Pancreas (tissue), 10 donors: ENCODE measurements at regions not wholly inside any gene's neighbourhood (a gene's known extent, or its start where the extent isn't known, plus 50 kb on each side); places are given as distances from the start of the nearest gene placed in this dataset.

ENCODE experiments used
- ATAC-seq, 4 donors: fragments of 200-7000 bp; cut with Tn5 transposase; one replicate each; pipeline versions ENCODE4 v1.8.0 to v1.9.1; 2020; ENCODE audit warnings: mild to moderate bottlenecking in 4 of 4, moderate library complexity in 4 of 4
- DNase-seq, 6 donors: peaks; one replicate each; pipeline ENCODE4 v3.0.0-alpha.2; 2020
- FAIRE-seq: peaks from 2 replicates; lab custom pipeline; 2012; peaks lifted over from hg19 to GRCh38; lab: Jason Lieb, UNC
- H3K27ac ChIP-seq, 4 donors: fragments of 200-600 bp; sonication (generic); 1 replicate in 3 of 4; 2 replicates in 1 of 4; pipeline versions ENCODE4 v1.5.0 to v1.8.0; 2020
- H3K27me3 ChIP-seq, 4 donors: fragments of 200-600 bp; one replicate each; pipeline ENCODE4 v1.8.0; 2021
- H3K36me3 ChIP-seq, 3 donors: fragments of 200-600 bp; sonication (generic) in 1 of 3; one replicate each; pipeline versions ENCODE4 v1.5.0 to v1.8.0; 2020 to 2021
- H3K4me1 ChIP-seq, 3 donors: fragments of 200-600 bp; one replicate each; pipeline ENCODE4 v1.8.0; 2021
- H3K4me3 ChIP-seq, 4 donors: fragments of 200-600 bp; sonication (generic) in 2 of 4; one replicate each; pipeline versions ENCODE4 v1.5.0 to v1.8.0; 2020 to 2021
- H3K9me3 ChIP-seq, 4 donors: fragments of 200-600 bp; one replicate each; pipeline ENCODE4 v1.8.0; 2021
- WGBS, 2 donors: extraction: QIAGEN DNeasy Blood & Tissue Kit; methylation state at CpG; one replicate each; pipeline ENCODE4 v1.1.7; 2013; 5-methylcytosine and 5-hydroxymethylcytosine counted together
- intact Hi-C, 3 donors: fragments of 100-400 bp; cut with DNase I; formaldehyde crosslinking; loops; one replicate each; pipeline versions ENCODE4 v1.11.1 to v1.14.2; 2022
- TF ChIP-seq, protein P1 (sequence below), 4 donors: fragments of 200-600 bp; sonication (generic) in 3 of 4; IDR thresholded peaks; one replicate each; pipeline versions ENCODE4 v1.5.0 to v1.8.0; 2021; ENCODE audit warnings: antibody characterized with exemption in 4 of 4
- donor health status: healthy with polysubstance abuse.
- donor health status: DM: no; HTN: no; CAD: no; lungs with moderate emphysema.
- donor health status: DM: no; HTN: no; CAD: no.
- donor health status: control.
- donor health status: control.
- donor health status: Bipolar disorder and iron deficiency.
- donor health status: DM: yes; HTN: yes; CAD: no.
- donor health status: DM: no; HTN: no; CAD: no.
- donor health status: DM: no; HTN: no; CAD: no.
- donor health status: DM: yes; HTN: yes; CAD: no.

DNA sequence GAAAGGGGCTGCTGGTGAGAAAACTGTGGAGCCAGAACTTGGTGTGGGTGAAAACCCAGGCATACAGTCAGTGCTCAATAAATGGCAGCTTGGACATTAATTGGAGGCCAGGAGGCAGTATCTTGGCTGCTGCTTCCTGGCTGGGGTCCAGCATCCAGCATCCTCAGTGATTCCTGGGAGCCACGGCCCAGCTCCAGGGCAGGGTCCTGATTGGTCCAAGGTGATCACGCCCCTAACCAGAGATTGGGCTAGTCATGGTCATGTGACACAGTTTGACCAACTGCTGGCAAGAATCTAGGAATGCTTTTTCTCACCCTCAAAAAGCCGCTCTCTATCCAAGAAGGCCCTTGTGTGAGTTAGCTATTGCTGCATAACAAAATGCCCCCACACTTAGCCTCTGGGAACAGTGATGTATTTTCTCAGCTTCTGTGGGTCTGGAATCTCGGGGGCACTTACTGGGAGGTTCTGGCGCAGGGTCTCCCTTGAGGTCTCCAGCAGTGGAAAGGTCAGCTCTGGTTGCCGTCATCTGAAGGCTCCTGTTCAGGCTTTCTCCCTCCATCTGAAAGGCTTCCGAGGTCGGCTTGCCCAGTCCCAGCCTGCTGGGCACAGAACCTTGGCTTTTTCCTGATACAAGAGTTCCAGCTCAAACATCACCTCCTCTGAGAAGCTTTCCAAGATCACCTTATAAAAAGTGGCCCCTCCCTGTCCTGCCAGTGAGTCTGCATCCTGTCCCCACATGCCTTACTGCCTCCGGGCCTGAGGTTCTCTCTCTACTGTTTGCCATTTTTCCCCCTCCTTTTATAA lies 119.2 kb upstream of the NCOR2 start:
- no peak for FAIRE-seq

GRCh38 chr12:124685689-124686369 lies 118.4 kb upstream of the NCOR2 start:
- no peak for DNase-seq

More for the DNA sequence above, 119.2 kb upstream of the NCOR2 start:
- TF ChIP-seq, protein P1, sequence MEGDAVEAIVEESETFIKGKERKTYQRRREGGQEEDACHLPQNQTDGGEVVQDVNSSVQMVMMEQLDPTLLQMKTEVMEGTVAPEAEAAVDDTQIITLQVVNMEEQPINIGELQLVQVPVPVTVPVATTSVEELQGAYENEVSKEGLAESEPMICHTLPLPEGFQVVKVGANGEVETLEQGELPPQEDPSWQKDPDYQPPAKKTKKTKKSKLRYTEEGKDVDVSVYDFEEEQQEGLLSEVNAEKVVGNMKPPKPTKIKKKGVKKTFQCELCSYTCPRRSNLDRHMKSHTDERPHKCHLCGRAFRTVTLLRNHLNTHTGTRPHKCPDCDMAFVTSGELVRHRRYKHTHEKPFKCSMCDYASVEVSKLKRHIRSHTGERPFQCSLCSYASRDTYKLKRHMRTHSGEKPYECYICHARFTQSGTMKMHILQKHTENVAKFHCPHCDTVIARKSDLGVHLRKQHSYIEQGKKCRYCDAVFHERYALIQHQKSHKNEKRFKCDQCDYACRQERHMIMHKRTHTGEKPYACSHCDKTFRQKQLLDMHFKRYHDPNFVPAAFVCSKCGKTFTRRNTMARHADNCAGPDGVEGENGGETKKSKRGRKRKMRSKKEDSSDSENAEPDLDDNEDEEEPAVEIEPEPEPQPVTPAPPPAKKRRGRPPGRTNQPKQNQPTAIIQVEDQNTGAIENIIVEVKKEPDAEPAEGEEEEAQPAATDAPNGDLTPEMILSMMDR (IDR thresholded peaks at IDR 0.05): no peak
- H3K4me1 ChIP-seq: peaks cover 0 to 8% (median 0%) of the 10 kb centered on the region in 3 donors
- 84 to 86% methylated on average over 9 of the region's 9 CpGs for WGBS, 2 donors
- DNase-seq (no peak), ATAC-seq (no peak)
- H3K27ac ChIP-seq: no peak overlapping the region
- H3K4me3 ChIP-seq: no peak overlapping the region
- H3K36me3 ChIP-seq: no peaks in the 10 kb centered on the region
- intact Hi-C loops: no loop called here
- H3K27me3 ChIP-seq: no peaks in the 10 kb centered on the region
- no peaks in the 10 kb centered on the region for H3K9me3 ChIP-seq

DNA sequence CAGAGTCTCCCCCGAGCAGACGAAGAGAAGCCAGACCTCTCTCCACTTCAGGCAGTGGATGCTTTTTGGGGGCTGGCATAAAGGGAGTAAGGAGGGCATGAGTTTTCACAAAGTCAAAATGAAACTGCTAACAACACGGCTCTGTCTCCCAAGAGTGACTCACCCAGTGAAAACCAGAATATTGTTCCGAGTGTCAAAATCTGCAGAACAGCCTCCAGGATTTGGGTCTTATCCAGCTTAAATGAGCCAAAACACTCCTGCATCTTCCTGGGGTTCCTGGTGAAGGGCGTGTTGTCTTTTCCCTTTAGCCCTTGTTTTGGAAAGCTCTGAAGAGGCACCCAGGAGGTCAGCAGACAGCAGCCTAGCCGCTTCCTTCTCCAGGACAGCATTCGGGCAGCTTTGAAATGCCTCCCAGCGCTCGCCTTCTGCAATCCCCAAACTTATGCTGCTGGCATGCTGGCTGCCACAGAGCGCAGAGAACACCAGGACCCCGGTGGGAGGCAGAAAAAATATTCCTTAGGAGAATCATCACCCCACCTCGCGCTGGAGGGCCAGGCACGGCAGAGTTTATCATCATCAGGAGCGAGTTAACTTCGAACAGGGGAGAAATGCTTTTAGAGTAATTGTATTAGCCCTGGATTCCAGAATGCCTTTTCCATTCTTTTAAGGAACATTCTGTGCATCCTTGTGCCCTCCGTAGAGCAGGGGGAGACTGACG lies 117.7 kb upstream of the NCOR2 start:
- no peaks in the 10 kb centered on the region for H3K36me3 ChIP-seq
- H3K4me1 ChIP-seq: peaks cover 0 to 8% (median 0%) of the 10 kb centered on the region in 3 donors
- WGBS, 2 donors: 39 to 41% methylated on average over 18 of the region's 18 CpGs
- DNase-seq: no peak
- no peaks in the 10 kb centered on the region for H3K9me3 ChIP-seq
- TF ChIP-seq, protein P1 (IDR thresholded peaks at IDR 0.05): no peak
- FAIRE-seq: no peak
- no peaks in the 10 kb centered on the region for H3K27me3 ChIP-seq
- H3K4me3 ChIP-seq: no peak overlapping the region
- intact Hi-C loops: no loop called here
- peak in 3 of 4 donors; percentile 36 to 40 (median 38) for ATAC-seq
- H3K27ac ChIP-seq: peak overlapping the region in 3 of 4 donors; percentile 10 to 57 (median 17)

More at GRCh38 chr12:124685689-124686369, 118.4 kb upstream of the NCOR2 start:
- TF ChIP-seq, protein P1 (IDR thresholded peaks at IDR 0.05): no peak
- peak overlapping the region in 1 of 4 donors; percentile 57 for H3K27ac ChIP-seq
- H3K36me3 ChIP-seq: no peaks in the 10 kb centered on the region
- intact Hi-C loops: no loop called here
- peaks cover 0 to 8% (median 0%) of the 10 kb centered on the region in 3 donors for H3K4me1 ChIP-seq
- 46 to 47% methylated on average over 18 of the region's 18 CpGs for WGBS, 2 donors
- H3K9me3 ChIP-seq: no peaks in the 10 kb centered on the region
- no peak for ATAC-seq
- H3K27me3 ChIP-seq: no peaks in the 10 kb centered on the region
- FAIRE-seq: no peak
- no peak overlapping the region for H3K4me3 ChIP-seq

- Histone ChIP-seq H3K4me1 (peaks cover 0 to 8% (median 0%) of the 10 kb centered on the region in 3 donors), H3K27ac (peak overlapping the region in 3 of 4 donors; percentile 10 to 57 (median 17)), H3K9me3 (no peaks in the 10 kb centered on the region), H3K27me3 (no peaks in the 10 kb centered on the region), H3K36me3 (no peaks in the 10 kb centered on the region), H3K4me3 (no peak overlapping the region)
- ATAC-seq (peak in 3 of 4 donors; percentile 6 to 55 (median 11)), FAIRE-seq (no peak), DNase-seq (no peak)
- TF ChIP-seq, protein P1 (IDR thresholded peaks at IDR 0.05): no peak
- intact Hi-C loops: no loop called here
- WGBS, 2 donors: 52 to 67% methylated on average over 7 of the region's 7 CpGs
Measured at GRCh38 chr12:124684496-124684895, 117.1 kb upstream of the NCOR2 start.
